ENCODE measurements at regions not wholly inside any gene's neighbourhood (a gene's known extent, or its start where the extent isn't known, plus 50 kb on each side); places are given as distances from the start of the nearest gene placed in this dataset.

DNA sequence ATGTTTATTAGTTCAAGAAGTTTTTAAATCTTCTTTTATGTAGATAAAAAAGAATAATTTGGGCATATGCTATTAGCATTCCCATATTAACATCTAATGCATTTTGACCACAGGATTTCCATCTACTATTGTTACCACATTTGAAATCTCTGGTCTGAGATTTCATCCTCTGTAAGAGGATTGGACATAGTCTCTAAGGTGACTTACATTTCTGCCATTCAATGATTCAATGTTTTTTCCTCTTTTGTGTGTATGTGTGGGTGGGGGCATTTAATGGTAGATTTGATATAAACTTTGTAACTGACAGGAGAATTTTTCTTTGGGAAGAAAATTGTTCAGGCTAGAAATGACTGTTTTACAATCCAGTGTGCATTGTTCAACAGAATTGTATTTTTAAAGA lies 307.3 kb upstream of the RBMS3 start:
- H3K9me3 ChIP-seq: peaks cover 0 to 12% (median 4%) of the 10 kb centered on the region in 4 donors
- DNase-seq: no peak
- H3K4me1 ChIP-seq: no peaks in the 10 kb centered on the region
- H3K27ac ChIP-seq: no peak overlapping the region
- TF ChIP-seq EP300 (IDR thresholded peaks at IDR 0.05): no peak
- TF ChIP-seq, protein P1, sequence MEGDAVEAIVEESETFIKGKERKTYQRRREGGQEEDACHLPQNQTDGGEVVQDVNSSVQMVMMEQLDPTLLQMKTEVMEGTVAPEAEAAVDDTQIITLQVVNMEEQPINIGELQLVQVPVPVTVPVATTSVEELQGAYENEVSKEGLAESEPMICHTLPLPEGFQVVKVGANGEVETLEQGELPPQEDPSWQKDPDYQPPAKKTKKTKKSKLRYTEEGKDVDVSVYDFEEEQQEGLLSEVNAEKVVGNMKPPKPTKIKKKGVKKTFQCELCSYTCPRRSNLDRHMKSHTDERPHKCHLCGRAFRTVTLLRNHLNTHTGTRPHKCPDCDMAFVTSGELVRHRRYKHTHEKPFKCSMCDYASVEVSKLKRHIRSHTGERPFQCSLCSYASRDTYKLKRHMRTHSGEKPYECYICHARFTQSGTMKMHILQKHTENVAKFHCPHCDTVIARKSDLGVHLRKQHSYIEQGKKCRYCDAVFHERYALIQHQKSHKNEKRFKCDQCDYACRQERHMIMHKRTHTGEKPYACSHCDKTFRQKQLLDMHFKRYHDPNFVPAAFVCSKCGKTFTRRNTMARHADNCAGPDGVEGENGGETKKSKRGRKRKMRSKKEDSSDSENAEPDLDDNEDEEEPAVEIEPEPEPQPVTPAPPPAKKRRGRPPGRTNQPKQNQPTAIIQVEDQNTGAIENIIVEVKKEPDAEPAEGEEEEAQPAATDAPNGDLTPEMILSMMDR (IDR thresholded peaks at IDR 0.05): no peak
- TF ChIP-seq POLR2A (IDR thresholded peaks at IDR 0.05): no peak
- no peak for TF ChIP-seq POLR2AphosphoS5 (IDR thresholded peaks at IDR 0.05)
- no peaks in the 10 kb centered on the region for H3K36me3 ChIP-seq
- no peak for ATAC-seq (ENCODE audit: low FRiP score in 2 of 2)
- no peaks in the 10 kb centered on the region for H3K27me3 ChIP-seq
- no peak overlapping the region for H3K4me3 ChIP-seq

GRCh38 chr3:28978092-28978491 lies 302.8 kb upstream of the RBMS3 start:
- no peaks in the 10 kb centered on the region for H3K4me1 ChIP-seq
- no peaks in the 10 kb centered on the region for H3K36me3 ChIP-seq
- H3K27me3 ChIP-seq: no peaks in the 10 kb centered on the region
- no peaks in the 10 kb centered on the region for H3K9me3 ChIP-seq
- H3K4me3 ChIP-seq: no peak overlapping the region
- DNase-seq (no peak), ATAC-seq (ENCODE audit: low FRiP score in 2 of 2) (no peak)
- H3K27ac ChIP-seq: no peak overlapping the region
- no peak for TF ChIP-seq POLR2A (IDR thresholded peaks at IDR 0.05)
- no peak for TF ChIP-seq POLR2AphosphoS5 (IDR thresholded peaks at IDR 0.05)
- TF ChIP-seq, protein P1 (IDR thresholded peaks at IDR 0.05): no peak
- no peak for TF ChIP-seq EP300 (IDR thresholded peaks at IDR 0.05)
- WGBS, 2 donors: 62 to 63% methylated on average over 3 of the region's 3 CpGs

- 87 to 97% methylated on average over 1 of the region's 1 CpG for WGBS, 2 donors
- DNase-seq (no peak), ATAC-seq (ENCODE audit: low FRiP score in 2 of 2) (no peak)
- Histone ChIP-seq H3K4me3 (no peak overlapping the region), H3K9me3 (no peaks in the 10 kb centered on the region), H3K27ac (no peak overlapping the region), H3K36me3 (no peaks in the 10 kb centered on the region), H3K4me1 (no peaks in the 10 kb centered on the region), H3K27me3 (no peaks in the 10 kb centered on the region)
- TF ChIP-seq, protein P1 (IDR thresholded peaks at IDR 0.05): no peak
- TF ChIP-seq POLR2A (IDR thresholded peaks at IDR 0.05) (no peak), POLR2AphosphoS5 (IDR thresholded peaks at IDR 0.05) (no peak), EP300 (IDR thresholded peaks at IDR 0.05) (no peak)
These were observed 300.7 kb upstream of the RBMS3 start for GRCh38 chr3:28980131-28980530.

GRCh38 chr3:28980631-28981030 lies 300.2 kb upstream of the RBMS3 start:
- H3K4me3 ChIP-seq: no peak overlapping the region
- no peaks in the 10 kb centered on the region for H3K36me3 ChIP-seq
- peaks cover 0 to 3% (median 0%) of the 10 kb centered on the region in 4 donors for H3K9me3 ChIP-seq
- H3K4me1 ChIP-seq: no peaks in the 10 kb centered on the region
- no peak overlapping the region for H3K27ac ChIP-seq
- H3K27me3 ChIP-seq: no peaks in the 10 kb centered on the region
- no peak for TF ChIP-seq POLR2AphosphoS5 (IDR thresholded peaks at IDR 0.05)
- no peak for DNase-seq
- ATAC-seq (ENCODE audit: low FRiP score in 2 of 2): no peak

GRCh38 chr3:28982906-28983305 lies 298.0 kb upstream of the RBMS3 start:
- Histone ChIP-seq H3K9me3 (peaks cover 0 to 3% (median 0%) of the 10 kb centered on the region in 4 donors), H3K4me1 (no peaks in the 10 kb centered on the region), H3K27me3 (no peaks in the 10 kb centered on the region), H3K27ac (no peak overlapping the region), H3K4me3 (no peak overlapping the region), H3K36me3 (no peaks in the 10 kb centered on the region)
- TF ChIP-seq POLR2AphosphoS5 (IDR thresholded peaks at IDR 0.05) (no peak), POLR2A (IDR thresholded peaks at IDR 0.05) (no peak), EP300 (IDR thresholded peaks at IDR 0.05) (no peak)
- TF ChIP-seq, protein P1 (IDR thresholded peaks at IDR 0.05): no peak
- DNase-seq: no peak
- 91 to 94% methylated on average over 2 of the region's 2 CpGs for WGBS, 2 donors
- no peak for ATAC-seq (ENCODE audit: low FRiP score in 2 of 2)

All from upper lobe of left lung (tissue), 6 donors.